RPMI7951 (cell line): ENCODE measurements at regions not wholly inside any gene's neighbourhood (a gene's known extent, or its start where the extent isn't known, plus 50 kb on each side); places are given as distances from the start of the nearest gene placed in this dataset.
A peak's percentile ranks its signal among the peaks of the same experiment; 100 is the strongest.
"Not testable (repeated sequence)": the region's sequence is repeated elsewhere in the genome, so short reads cannot be mapped to it uniquely, and the experiment has no call there.

Source experiments
- DNase-seq: peaks from one replicate; pipeline ENCODE4 v3.0.0-alpha.2; 2012; ENCODE audit warnings: low read depth

DNA sequence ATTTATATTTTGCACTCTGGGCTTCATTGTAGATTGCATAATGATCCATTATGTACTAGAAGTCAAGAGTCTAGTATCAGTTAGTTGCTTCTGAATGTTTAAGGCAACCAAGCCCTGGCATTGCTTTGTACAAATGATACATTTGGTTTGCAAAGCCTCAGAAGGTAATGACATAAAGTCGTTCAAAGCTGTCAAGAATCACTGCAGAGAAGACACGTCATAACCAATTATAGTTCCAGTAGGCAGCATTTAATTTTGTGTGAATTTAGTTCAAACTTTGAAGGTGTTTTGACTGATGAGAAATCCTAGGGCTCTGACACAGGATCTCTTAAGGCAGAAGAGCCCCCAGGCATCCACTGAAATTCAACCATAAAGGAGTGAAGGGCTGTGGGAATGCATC, 163.0 kb upstream of the KRR1 start:
- DNase-seq = no peak

DNA sequence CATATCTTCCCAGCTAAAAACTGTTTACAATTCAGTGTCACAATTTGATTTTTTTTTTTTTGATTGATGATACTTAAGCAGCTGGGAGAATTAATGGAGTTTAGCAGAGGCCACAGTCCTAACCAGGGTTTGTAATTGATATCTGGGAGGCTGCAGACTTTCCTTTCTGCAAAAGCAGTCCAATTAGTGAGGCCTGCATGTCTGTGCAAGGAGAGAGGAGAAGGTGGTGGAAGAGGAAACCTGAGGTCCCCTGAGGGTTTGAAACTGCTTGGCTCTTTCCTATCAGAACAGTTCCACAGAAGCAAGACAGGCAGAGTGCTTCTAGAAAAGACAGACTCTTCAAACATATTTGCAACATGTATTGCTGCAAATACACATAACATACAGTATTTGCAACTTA, 160.8 kb upstream of the KRR1 start:
- DNase-seq = no peak

DNA sequence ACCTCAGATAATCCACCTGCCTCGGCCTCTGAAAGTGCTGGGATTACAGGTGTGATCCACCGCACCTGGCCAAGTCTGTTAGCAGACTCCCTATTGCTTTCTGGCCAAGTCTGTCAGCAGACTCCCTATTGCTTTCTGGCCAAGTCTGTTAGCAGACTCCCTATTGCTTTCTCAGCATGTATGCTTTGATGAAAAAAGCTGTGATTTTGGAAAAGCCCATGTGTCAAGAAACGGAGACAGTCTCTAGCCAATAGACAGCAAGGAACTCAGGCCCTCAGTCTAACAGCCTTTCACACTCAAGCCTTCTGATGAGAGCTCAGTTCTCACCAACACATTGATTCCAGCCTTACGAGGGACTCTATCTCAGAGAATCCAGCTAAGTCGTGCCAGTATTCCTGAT, 158.8 kb upstream of the KRR1 start:
- DNase-seq = no peak

DNA sequence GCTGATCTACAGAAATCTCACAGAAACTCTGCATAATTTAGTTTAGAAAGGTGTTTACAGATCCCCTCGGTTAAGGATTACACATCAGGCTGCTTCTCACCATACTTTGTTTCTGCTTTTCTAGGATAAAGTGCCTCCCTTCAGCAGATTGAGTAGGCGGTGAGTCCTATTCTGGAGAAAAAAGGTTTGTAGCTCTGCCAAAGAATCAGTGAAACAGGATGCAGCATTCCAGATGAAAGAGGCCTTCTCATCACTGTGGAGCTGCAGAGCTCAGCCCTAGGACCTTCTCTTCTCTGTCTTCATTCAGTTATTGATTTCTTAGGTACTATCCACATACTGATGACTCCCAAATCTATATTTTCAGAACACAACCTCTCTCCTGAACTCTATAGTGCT, 155.5 kb upstream of the KRR1 start:
- peak; percentile 73 for DNase-seq

DNA sequence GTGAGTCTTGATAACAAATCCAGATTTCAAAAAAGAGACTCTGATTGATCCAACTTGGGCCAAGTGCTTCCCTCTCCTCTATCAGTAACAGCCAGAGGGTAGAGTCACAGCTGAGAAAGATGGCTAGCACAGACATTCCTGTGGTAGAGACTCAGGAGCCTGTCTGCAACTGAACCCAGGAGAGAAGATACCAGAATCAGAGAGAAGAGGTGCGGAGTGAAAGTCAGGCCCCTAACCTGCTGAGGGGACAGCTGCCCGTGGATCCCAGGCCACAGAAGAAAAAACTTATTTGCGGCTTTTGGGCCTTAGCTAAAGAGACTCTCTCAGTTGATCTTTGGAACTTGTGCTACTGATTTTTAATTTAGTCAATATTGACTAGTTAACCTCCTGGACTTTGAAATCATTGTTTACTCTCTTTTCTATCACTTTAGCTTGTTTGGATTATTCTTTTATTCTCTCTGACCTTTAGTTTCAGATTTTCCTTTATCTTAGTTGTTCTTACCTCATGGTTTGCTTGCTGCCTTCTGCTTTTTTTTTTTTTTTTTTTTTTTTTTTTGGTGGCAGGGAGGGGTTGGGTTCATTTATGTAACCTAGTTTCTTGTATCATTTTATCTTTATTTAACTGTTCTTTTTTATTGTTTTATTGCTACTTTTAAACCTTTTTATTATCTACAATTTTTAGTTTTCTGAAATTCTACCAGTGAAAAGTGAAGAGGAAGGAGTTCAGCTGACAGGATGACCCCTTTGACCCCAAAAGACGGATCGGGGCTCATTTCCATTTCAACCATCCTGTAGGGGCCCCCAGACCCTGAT, 154.9 kb upstream of the KRR1 start:
- peak; percentile 62 for DNase-seq

DNA sequence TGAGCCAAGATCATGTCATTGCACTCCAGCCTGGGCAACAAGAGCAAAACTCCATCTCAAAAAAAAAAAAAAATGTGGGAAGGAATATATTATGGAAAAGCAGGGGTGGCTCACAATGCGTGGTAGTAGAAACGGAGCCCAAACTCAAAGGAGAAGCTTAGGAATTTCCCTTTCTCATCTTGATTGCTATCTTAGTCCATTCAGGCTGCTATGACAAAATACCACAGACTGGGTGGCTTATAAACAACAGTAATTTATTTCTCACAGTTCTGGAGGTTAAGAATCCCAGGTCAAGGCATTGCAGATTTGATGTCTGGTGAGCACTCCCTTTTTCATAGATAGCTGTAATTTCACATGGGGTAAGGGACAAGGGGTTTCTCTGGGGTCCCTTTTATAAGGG, 153.8 kb upstream of the KRR1 start:
- DNase-seq = peak; percentile 79

DNA sequence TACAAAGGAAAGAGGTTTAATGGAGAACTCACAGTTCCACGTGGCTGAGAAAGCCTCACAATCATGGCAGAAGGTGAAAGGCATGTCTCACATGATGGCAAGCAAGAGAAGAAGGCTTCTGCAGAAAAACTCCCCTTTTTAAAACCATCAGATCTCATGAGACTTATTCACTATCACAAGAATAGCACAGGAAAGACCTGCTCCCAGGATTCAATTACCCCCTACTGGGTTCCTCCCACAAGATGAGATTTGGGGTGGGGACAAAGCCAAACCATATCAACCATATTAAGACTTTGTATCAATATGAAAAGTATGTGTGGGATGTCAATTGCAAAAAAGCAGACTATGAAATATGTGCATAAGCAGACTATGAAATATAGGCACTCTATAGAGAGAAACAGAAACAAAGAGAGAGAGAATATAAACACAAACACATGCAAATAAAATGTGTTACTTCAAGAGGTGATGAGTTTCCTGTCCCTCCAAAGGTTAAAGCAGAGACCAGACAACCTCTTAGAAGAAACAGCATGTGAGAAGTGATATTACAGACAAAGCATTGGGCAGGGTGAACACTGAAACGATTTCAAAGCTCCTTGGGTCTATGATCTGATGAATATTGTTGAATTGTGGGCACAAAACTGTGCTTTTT, 151.2 kb upstream of the KRR1 start:
- DNase-seq = no peak

DNA sequence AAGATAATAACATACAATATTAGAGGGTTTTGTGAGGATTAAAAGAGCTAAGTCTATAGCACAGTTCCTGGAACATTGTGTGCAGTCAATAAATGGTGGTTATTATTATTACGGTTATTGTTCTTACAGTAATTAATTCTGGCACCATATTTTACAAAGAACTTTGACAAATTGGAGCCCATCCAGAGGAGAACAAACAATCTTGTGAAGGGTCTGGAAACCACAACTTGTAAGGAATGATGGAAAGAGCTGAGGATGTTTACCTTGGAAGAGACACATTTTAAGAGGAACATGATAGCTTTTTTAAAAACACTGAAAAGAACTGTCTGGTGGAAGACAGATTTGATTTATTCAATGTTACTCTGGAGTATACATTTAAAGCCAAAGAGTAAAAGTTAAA, 150.5 kb upstream of the KRR1 start:
- peak; percentile 29 for DNase-seq

DNA sequence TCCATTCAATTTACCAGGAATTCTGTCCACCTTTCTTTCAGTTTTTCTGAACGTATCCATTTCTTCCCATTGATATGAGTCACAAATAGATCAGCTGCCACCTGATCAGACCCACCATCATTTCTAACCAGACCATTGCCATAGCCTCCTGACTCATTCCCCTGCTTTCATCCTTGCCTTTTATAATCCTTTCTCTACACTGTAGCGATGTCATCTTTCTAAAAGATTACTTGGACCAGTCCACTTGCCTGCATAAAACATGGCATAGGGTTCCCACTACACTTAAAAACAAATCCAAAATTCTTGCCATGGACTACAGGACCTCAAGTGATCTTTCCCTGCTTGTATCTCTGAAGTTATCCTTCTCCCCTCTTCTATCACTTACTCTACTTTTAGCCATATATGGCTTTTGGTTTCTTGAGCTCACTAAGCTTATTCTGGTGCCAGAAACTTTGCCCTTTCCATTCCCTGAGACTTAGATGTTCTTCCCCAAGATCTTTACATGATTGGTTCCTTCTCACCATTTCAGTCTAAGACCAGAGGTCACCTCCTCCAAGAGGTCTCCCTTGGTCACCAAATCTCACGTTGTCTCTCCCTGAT, 149.5 kb upstream of the KRR1 start:
- DNase-seq = peak; percentile 42

DNA sequence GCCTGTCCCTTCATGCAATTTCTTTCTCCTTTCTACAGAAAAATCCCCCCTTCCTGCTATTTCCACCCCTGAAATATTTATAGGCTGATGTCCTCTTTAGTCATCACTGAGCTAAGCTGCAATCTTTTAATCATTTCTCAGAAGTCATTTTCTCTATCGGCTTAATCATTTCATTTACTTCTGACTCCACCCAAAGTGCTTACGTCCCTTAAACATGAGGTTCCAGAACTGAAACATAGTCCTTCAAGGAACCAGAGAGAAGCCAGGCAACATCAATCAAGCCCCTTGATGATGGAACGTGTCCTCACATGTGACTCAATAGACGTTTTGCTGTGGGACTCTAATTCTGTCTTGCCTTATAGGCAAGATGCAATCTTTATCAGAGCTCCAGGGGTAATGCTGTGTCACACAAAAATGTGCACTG, 148.7 kb upstream of the KRR1 start:
- DNase-seq = peak; percentile 72

DNA sequence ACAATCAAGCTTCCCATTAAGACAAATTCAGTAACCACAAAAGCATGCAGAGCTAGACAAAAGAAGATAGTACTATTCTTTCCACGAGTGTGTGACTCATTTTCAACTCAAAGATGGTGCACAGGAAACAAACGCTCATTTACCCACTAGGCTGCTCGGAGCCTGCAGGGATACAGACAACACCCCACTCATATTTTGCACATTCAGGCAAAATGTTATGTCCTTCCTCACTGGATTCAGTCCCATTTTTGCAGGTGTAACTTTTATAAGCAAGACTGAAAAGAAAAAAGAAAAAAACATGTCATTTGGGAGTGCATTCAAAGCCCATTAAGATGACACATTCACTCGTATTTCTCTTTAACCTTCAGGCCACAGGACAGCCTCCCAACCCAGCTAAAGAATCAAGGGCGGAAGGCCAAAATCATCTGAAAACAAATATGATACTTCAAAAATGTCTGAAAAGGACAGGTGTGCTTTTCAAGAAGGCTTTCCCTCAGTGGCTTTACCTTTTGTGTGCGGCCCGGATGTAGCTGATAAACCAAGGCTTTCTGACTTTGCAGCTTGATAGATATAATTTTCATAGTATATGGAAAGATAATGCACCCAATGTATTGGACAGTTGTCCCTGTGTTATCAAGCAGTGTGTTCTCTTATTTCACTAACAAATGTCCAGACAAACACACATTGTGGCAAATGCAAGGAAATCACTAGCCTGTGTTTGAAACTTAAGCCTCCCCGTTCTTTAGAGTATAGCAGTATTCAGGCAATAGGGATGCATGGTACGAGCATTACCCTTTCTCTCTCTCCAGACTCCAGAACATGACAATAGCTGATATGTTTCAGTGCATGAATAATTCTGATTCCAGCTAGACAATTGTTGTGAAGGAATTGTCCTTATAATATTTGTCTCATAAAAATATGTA, 147.8 kb upstream of the KRR1 start:
- peak; percentile 91 for DNase-seq

DNA sequence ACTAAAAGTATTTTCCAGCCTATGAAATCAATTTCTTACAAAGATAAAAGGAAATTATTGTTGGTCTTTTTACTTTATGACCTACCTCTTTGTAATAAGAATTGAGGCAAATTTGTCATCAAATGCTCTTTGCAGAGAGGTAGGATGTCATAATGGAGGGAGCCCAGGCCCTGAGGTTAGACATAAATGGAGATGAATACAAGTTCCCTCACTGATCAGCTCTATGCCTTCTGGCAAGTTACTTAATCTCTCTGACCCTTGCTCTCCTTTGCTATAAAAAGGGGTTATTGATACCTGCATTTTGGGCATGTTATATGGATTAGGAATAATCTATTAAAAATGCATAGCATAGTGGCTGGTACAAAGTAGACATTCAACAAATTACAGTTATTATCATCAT, 146.9 kb upstream of the KRR1 start:
- peak; percentile 43 for DNase-seq

DNA sequence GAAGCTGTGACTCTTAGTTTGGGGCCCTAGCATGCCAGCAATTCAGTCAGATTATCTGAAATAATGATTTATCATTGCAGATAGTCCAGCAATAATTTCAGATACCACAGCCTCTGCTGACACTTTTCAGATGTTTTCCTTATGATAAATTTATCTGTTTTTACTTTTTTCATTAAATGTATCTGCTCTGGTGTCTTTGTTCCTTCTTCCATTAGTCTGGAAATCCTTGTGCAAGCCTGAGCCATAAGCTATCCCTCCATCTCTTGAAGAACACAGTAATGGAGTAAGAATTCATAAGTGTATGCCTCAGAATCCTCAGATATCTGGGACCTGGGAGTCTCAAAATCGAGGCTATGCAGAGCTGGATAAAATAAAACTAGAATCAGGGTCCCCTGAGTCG, 146.4 kb upstream of the KRR1 start:
- DNase-seq = no peak

DNA sequence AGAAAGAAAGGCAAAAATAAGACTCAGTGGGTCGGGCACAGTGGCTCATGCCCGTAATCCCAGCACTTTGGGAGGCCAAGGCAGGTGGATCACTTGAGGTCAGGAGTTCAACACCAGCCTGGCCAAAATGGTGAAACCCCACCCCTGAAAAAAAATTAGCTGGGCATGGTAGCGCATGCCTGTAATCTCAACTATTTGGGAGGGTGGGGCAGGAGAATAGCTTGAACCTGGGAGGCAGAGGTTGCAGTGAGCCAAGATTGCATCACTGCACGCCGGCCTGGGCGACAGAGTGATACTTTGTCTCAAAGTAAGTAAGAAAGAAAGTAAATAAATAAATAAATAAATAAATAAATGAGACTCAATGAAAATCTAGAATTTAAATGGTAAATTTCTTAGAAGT, 145.9 kb upstream of the KRR1 start:
- DNase-seq = not testable (repeated sequence)

DNA sequence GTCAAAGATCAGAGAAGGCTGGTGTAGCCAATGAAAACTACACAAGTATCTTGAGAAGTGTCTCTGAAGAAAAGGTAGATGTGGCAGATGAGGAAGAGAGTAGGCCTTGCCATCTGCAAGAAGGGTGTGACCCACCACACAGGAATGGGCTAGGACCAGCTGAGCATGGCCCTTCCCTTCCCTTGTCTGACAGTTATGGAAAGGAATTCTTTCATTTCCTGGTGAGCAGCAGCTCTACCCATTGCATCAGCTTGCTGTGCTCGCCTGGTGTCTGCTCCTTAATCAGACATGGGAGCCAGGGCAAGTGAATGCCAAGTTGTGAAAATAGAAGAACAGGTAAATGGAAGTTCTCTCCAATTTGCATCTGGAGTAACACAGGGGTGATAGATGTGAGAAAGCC, 145.2 kb upstream of the KRR1 start:
- DNase-seq = peak; percentile 86

DNA sequence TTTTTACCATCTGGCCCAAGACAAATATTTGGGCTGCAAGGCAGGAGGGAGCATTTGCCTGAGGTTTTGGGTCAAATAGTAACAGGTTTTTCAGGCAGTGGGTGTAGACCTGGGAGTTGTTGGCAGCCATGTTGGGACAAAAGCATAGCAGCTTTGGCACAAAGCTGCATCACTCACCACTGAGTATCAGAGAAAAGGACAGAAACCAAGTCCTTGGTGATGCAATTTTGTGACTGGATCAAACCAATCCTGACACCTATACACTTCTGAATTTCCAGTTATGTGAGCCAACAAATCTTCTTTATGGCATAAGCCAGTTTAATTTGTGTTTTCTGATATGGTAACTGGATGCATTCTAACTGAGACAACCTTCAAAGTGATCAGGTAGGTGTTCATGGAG, 144.8 kb upstream of the KRR1 start:
- no peak for DNase-seq

DNA sequence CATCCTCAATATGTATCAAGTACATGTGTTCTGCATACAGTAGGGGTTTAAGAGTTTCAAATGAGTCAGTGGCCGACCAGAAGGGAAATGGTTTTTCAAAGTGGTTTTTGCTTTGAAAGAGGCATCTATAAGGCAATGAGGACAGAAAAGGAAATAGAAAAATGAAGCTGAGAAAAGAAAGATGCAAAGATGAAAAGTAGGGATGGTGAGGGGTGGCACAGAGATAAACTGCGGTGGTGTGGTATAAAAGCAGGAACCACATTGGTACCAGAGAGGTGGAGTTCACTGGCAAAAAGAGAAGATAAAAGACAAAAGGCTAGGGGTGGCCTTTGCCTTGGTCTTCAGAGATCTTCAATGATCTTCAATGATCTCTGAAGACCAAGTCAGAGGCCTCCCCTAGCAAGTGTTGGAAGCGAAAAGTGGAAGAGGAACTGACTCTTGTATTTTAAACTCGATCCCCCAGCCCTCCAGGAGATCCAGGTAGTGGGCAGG, 144.0 kb upstream of the KRR1 start:
- no peak for DNase-seq

DNA sequence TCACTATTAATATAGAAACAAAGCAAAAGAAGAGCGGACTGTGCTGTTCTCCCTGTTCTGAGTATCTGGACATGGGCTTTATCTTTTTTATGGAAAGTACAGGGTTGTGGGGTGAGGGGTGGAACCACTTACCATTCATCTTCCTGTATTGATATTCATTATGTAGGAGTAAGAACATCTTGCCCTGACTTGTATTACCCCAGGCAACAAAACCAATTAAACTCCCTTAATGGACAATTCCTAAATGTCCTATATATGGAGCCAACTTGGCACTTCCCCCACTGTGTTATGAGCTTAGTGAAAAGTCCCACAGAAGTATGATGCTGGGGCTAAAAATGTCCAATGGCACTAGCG, 139.9 kb upstream of the KRR1 start:
- DNase-seq = peak; percentile 61

DNA sequence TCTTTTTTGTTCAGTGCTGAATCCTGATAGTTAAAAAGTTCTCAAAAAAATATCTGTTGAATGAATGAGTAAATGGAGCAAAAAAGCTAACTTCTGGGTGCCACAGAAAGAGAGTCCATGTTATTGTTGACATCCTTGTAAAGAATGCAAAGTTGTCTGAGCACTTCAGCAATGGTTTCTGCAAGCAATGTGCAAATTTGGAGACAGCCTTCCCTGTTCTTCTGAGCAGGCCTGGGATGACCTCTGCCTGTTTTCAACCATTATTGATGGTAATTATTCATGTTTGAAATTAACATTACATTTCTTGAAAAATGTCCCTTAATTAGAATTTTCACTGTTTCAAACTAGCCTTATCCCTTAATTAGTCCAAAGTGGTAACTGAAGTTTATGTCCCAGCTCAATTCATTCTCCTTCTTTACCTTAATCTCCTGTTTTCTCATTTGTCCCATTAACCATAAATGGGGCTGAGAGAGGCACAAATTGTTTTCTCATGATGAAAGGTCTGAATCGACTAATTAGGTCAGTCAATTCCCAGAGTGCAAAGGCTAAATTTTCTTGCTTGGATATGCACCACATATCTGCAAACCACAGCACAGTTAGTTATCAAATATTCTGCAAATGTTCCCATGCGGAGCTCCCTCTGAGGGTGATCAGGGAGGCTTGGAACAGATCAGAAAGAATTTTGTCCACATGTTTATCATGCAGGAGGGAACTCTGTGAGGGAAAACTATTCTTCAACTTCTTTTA, 139.4 kb upstream of the KRR1 start:
- DNase-seq = no peak

DNA sequence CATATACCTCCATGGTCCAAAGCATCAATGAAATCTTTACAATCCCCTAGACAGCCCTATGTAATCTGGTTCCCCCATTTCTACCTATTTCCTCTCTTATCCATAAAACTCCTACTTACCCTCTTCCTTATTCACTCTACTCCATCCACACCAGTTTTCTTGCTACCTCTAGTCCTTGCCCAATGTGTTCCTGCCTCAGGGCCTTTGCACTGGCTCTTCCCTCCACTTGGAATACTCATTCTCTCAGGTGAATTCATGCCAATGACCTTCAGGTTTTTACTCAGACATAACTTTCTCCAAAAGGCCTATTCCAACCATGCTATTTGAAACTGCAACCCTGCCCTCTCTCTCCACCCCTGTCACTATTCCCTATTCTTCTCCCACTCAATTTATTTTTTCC, 138.7 kb upstream of the KRR1 start:
- DNase-seq = no peak

DNA sequence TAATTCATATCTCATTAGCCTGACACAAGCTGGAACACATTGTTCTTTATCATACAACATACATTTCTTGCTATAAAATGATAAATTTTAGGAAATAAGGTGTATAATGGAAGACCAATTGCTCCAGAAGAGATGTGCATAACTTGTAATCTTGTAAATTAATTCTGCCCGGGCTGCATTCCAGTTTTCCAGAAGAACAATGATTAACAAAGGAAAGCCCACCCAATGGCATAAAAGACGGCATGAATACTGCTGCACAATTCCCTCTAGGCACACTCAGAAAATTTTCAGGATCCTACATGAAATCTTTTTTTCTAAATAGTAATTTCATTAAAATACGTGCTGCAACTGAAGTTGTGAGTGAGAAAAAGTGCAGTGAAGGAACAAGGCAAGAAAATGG, 137.4 kb upstream of the KRR1 start:
- no peak for DNase-seq
